ENCODE measurements at regions not wholly inside any gene's neighbourhood (a gene's known extent, or its start where the extent isn't known, plus 50 kb on each side); places are given as distances from the start of the nearest gene placed in this dataset.

DNA sequence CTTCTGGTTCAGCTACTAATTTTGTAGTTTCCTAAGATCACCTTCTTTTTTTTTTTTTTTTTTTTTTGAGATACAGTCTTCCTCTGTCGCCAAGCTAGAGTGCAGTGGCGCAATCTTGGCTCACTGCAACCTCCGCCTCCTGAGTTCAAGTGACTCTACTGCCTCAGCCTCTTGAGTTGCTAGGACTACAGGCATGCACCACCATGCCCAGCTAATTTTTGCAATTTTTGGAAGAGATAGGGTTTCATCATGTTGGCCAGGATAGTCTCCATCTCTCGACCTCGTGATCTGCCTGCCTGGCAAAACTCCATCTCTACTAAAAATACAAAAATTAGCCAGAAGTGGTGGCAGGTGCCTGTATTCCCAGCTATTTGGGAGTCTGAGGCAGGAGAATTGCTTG is 301.5 kb upstream of the TFPI start:
- no peak for TF ChIP-seq POLR2A (IDR thresholded peaks at IDR 0.05; ENCODE audit: low read depth, low read length)
- TF ChIP-seq, protein P1, sequence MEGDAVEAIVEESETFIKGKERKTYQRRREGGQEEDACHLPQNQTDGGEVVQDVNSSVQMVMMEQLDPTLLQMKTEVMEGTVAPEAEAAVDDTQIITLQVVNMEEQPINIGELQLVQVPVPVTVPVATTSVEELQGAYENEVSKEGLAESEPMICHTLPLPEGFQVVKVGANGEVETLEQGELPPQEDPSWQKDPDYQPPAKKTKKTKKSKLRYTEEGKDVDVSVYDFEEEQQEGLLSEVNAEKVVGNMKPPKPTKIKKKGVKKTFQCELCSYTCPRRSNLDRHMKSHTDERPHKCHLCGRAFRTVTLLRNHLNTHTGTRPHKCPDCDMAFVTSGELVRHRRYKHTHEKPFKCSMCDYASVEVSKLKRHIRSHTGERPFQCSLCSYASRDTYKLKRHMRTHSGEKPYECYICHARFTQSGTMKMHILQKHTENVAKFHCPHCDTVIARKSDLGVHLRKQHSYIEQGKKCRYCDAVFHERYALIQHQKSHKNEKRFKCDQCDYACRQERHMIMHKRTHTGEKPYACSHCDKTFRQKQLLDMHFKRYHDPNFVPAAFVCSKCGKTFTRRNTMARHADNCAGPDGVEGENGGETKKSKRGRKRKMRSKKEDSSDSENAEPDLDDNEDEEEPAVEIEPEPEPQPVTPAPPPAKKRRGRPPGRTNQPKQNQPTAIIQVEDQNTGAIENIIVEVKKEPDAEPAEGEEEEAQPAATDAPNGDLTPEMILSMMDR (conservative IDR thresholded peaks at IDR 0.05; ENCODE audit: low read depth, low read length): no peak
- no peak for TF ChIP-seq CEBPB (IDR thresholded peaks at IDR 0.05; ENCODE audit: low read depth, low read length)
- TF ChIP-seq MAFK (IDR thresholded peaks at IDR 0.05; ENCODE audit: low read depth, low read length): no peak
- no peak for TF ChIP-seq RAD21 (IDR thresholded peaks at IDR 0.05; ENCODE audit: low read length)
- no peak for TF ChIP-seq CHD1 (IDR thresholded peaks at IDR 0.05; ENCODE audit: low read depth, low read length)
- TF ChIP-seq FOS (IDR thresholded peaks at IDR 0.05; ENCODE audit: low read depth, low read length): no peak
- no peak for TF ChIP-seq RCOR1 (IDR thresholded peaks at IDR 0.05; ENCODE audit: insufficient replicate concordance, low read length)
- TF ChIP-seq, protein P2, sequence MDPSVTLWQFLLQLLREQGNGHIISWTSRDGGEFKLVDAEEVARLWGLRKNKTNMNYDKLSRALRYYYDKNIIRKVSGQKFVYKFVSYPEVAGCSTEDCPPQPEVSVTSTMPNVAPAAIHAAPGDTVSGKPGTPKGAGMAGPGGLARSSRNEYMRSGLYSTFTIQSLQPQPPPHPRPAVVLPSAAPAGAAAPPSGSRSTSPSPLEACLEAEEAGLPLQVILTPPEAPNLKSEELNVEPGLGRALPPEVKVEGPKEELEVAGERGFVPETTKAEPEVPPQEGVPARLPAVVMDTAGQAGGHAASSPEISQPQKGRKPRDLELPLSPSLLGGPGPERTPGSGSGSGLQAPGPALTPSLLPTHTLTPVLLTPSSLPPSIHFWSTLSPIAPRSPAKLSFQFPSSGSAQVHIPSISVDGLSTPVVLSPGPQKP (IDR thresholded peaks at IDR 0.05; ENCODE audit: borderline replicate concordance, low read depth, low read length): no peak
- TF ChIP-seq BHLHE40 (IDR thresholded peaks at IDR 0.05; ENCODE audit: low read depth, low read length): no peak
- no peak for TF ChIP-seq SMC3 (IDR thresholded peaks at IDR 0.05; ENCODE audit: low read depth, low read length)
